SK-N-SH treated with all-trans-retinoic acid at 6 μM for 48 hours (cell line): ENCODE measurements at regions not wholly inside any gene's neighbourhood (a gene's known extent, or its start where the extent isn't known, plus 50 kb on each side); places are given as distances from the start of the nearest gene placed in this dataset.

Experiments
- ATAC-seq: fragments of 200-7000 bp; cut with Tn5 transposase; 3 replicates; pipeline ENCODE4 v1.9.1; 2020; ENCODE audit warnings: mild to moderate bottlenecking, moderate library complexity
- ARNTL ChIP-seq: fragments of 450-650 bp; formaldehyde crosslinking; IDR thresholded peaks from 2 replicates; pipeline ENCODE4 v1.5.0; 2020; ENCODE audit warnings: low read depth, mild to moderate bottlenecking, moderate library complexity, borderline replicate concordance
- BACH2 ChIP-seq: fragments of 250-450 bp; sonication (Bioruptor Pico); IDR thresholded peaks from 2 replicates; pipeline ENCODE4 v1.9.0; 2021; ENCODE audit warnings: mild to moderate bottlenecking, borderline replicate concordance
- CREB5 ChIP-seq: fragments of 250-450 bp; sonication (Bioruptor Pico); IDR thresholded peaks from 2 replicates; pipeline ENCODE4 v1.5.1; 2020; ENCODE audit warnings: low read depth, mild to moderate bottlenecking, moderate library complexity
- CSDC2 ChIP-seq: fragments of 250-450 bp; sonication (Bioruptor Pico); IDR thresholded peaks from 2 replicates; pipeline ENCODE4 v1.5.0; 2020; ENCODE audit warnings: mild to moderate bottlenecking, moderate library complexity
- CSRNP3 ChIP-seq: fragments of 250-450 bp; sonication (Bioruptor Pico); IDR thresholded peaks from 2 replicates; pipeline ENCODE4 v1.5.1; 2021; ENCODE audit warnings: mild to moderate bottlenecking, moderate library complexity
- ESRRG ChIP-seq: fragments of 250-450 bp; sonication (Bioruptor Pico); IDR thresholded peaks from 2 replicates; pipeline ENCODE4 v1.6.1; 2021; ENCODE audit warnings: mild to moderate bottlenecking
- GLIS3 ChIP-seq: fragments of 250-450 bp; sonication (Bioruptor Pico); IDR thresholded peaks from 2 replicates; pipeline ENCODE4 v1.5.0; 2020; ENCODE audit warnings: mild to moderate bottlenecking, moderate library complexity
- ISL1 ChIP-seq: fragments of 250-450 bp; sonication (Bioruptor Pico); IDR thresholded peaks from 2 replicates; pipeline ENCODE4 v2.1.2; 2022; ENCODE audit warnings: mild to moderate bottlenecking, moderate library complexity
- OSR1 ChIP-seq: fragments of 250-450 bp; sonication (Bioruptor Pico); IDR thresholded peaks from 2 replicates; pipeline ENCODE4 v1.8.0; 2022; ENCODE audit warnings: moderate library complexity, mild to moderate bottlenecking, inconsistent platforms
- PATZ1 ChIP-seq: fragments of 250-450 bp; sonication (Bioruptor Pico); IDR thresholded peaks from 2 replicates; pipeline ENCODE4 v1.8.0; 2020; ENCODE audit warnings: mild to moderate bottlenecking, moderate library complexity, borderline replicate concordance
- PPARA ChIP-seq: fragments of 250-450 bp; sonication (Bioruptor Pico); IDR thresholded peaks from 2 replicates; pipeline ENCODE4 v1.5.0; 2020; ENCODE audit warnings: mild to moderate bottlenecking, borderline replicate concordance
- SNAI2 ChIP-seq: fragments of 250-450 bp; sonication (Bioruptor Pico); IDR thresholded peaks from 2 replicates; pipeline ENCODE4 v1.5.0; 2020; ENCODE audit warnings: mild to moderate bottlenecking, moderate library complexity
- TCF4 ChIP-seq: fragments of 250-450 bp; sonication (Bioruptor Pico); IDR thresholded peaks from 2 replicates; pipeline ENCODE4 v1.8.0; 2021; ENCODE audit warnings: mild to moderate bottlenecking, moderate library complexity, borderline replicate concordance
- TOX ChIP-seq: fragments of 250-450 bp; sonication (Bioruptor Pico); IDR thresholded peaks from 2 replicates; pipeline ENCODE4 v1.8.0; 2021; ENCODE audit warnings: mild to moderate bottlenecking, moderate library complexity, borderline replicate concordance
- TSHZ2 ChIP-seq: fragments of 250-450 bp; sonication (Bioruptor Pico); IDR thresholded peaks from 2 replicates; pipeline ENCODE4 v1.5.0; 2020; ENCODE audit warnings: mild to moderate bottlenecking, moderate library complexity
- ZC3H10 ChIP-seq: fragments of 250-450 bp; sonication (Bioruptor Pico); IDR thresholded peaks from 2 replicates; pipeline ENCODE4 v1.5.1; 2021; ENCODE audit warnings: mild to moderate bottlenecking, moderate library complexity
- ZFP30 ChIP-seq: fragments of 450-650 bp; formaldehyde crosslinking; IDR thresholded peaks from 2 replicates; pipeline ENCODE4 v1.5.0; 2022; ENCODE audit warnings: mild to moderate bottlenecking, moderate library complexity
- ZNF565 ChIP-seq: fragments of 450-650 bp; formaldehyde crosslinking; conservative IDR thresholded peaks from 2 replicates; pipeline ENCODE4 v1.5.0; 2020; ENCODE audit warnings: low read depth, mild to moderate bottlenecking, moderate library complexity
- ZNF70 ChIP-seq: fragments of 450-650 bp; formaldehyde crosslinking; IDR thresholded peaks from 2 replicates; pipeline ENCODE4 v1.5.0; 2020; ENCODE audit warnings: mild to moderate bottlenecking, moderate library complexity
- ZNF8 ChIP-seq: fragments of 450-650 bp; formaldehyde crosslinking; IDR thresholded peaks from 2 replicates; pipeline ENCODE4 v1.5.0; 2020; ENCODE audit warnings: mild to moderate bottlenecking, moderate library complexity

GRCh38 chrX:8869812-8870211 is 68.6 kb upstream of the FAM9A start:
- ATAC-seq: no peak
- TF ChIP-seq ZNF565: no peak
- no peak for TF ChIP-seq ESRRG (CRISPR knock-in tag)
- TF ChIP-seq TCF4 (CRISPR knock-in tag): no peak
- no peak for TF ChIP-seq CSDC2 (CRISPR knock-in tag)
- TF ChIP-seq SNAI2 (CRISPR knock-in tag): no peak
- no peak for TF ChIP-seq PPARA
- no peak for TF ChIP-seq ISL1
- TF ChIP-seq PATZ1: no peak
- TF ChIP-seq CSRNP3: no peak

- no peak for TF ChIP-seq ESRRG (CRISPR knock-in tag)
- TF ChIP-seq ZNF8 (CRISPR knock-in tag): no peak
- no peak for TF ChIP-seq GLIS3 (CRISPR knock-in tag)
- TF ChIP-seq PATZ1: no peak
- TF ChIP-seq ARNTL (CRISPR knock-in tag): no peak
- no peak for TF ChIP-seq CSRNP3
- no peak for TF ChIP-seq PPARA
- TF ChIP-seq ZFP30 (CRISPR knock-in tag): no peak
- no peak for TF ChIP-seq ZC3H10 (CRISPR knock-in tag)
- no peak for TF ChIP-seq TCF4 (CRISPR knock-in tag)
- ATAC-seq: no peak
These were observed 67.7 kb upstream of the FAM9A start for GRCh38 chrX:8868906-8869305.

- no peak for ATAC-seq
These were observed 67.0 kb upstream of the FAM9A start for GRCh38 chrX:8868070-8868773.

More at GRCh38 chrX:8868070-8868773, 67.0 kb upstream of the FAM9A start:
- no peak for TF ChIP-seq CSRNP3
- TF ChIP-seq ZNF8 (CRISPR knock-in tag): no peak
- no peak for TF ChIP-seq ZNF565
- TF ChIP-seq ISL1: no peak
- no peak for TF ChIP-seq SNAI2 (CRISPR knock-in tag)
- TF ChIP-seq TSHZ2: no peak
- no peak for TF ChIP-seq BACH2 (CRISPR knock-in tag)
- TF ChIP-seq ZC3H10 (CRISPR knock-in tag): no peak
- no peak for TF ChIP-seq ZFP30 (CRISPR knock-in tag)
- no peak for TF ChIP-seq CREB5
- no peak for TF ChIP-seq TOX (CRISPR knock-in tag)
- no peak for TF ChIP-seq OSR1 (CRISPR knock-in tag)
- no peak for TF ChIP-seq ZNF70 (CRISPR knock-in tag)
- no peak for TF ChIP-seq CSDC2 (CRISPR knock-in tag)
- TF ChIP-seq PATZ1: no peak
- no peak for TF ChIP-seq TCF4 (CRISPR knock-in tag)
- no peak for TF ChIP-seq PPARA
- TF ChIP-seq, all 23 proteins: peak for 0
